Esophagus squamous epithelium (tissue), 5 donors: ENCODE measurements at regions not wholly inside any gene's neighbourhood (a gene's known extent, or its start where the extent isn't known, plus 50 kb on each side); places are given as distances from the start of the nearest gene placed in this dataset.

Experiments
- DNase-seq: peaks from one replicate; lab custom pipeline; 2025; lab: John Stamatoyannopoulos, UW
- H3K27ac ChIP-seq, 4 donors: fragments of 200-600 bp; sonication (generic); one replicate each; pipeline ENCODE4 v1.5.1; 2016 to 2019; ENCODE audit warnings: mild to moderate bottlenecking in 1 of 4
- H3K27me3 ChIP-seq, 4 donors: fragments of 200-600 bp; sonication (generic); 1 replicate in 3 of 4; 2 replicates in 1 of 4; pipeline versions ENCODE4 v1.5.1 to v1.6.0; 2017 to 2021; ENCODE audit warnings: antibody characterized with exemption in 1 of 4
- H3K36me3 ChIP-seq, 3 donors: fragments of 200-600 bp; sonication (generic); one replicate each; pipeline ENCODE4 v1.5.1; 2016 to 2019
- H3K4me1 ChIP-seq, 3 donors: fragments of 200-600 bp; sonication (generic); one replicate each; pipeline ENCODE4 v1.5.1; 2017 to 2019
- H3K4me3 ChIP-seq, 4 donors: fragments of 200-600 bp; sonication (generic); 1 replicate in 3 of 4; 2 replicates in 1 of 4; pipeline ENCODE4 v1.5.1; 2016 to 2019; ENCODE audit warnings: mild to moderate bottlenecking in 2 of 4, moderate library complexity in 1 of 4
- H3K9me3 ChIP-seq, 3 donors: fragments of 200-600 bp; sonication (generic); one replicate each; pipeline ENCODE4 v1.5.1; 2016 to 2019
- CTCF ChIP-seq, 6 experiments: fragments of 450-650 bp in 4 of 6; fragments of 200-600 bp in 2 of 6; sonication (generic) in 2 of 6; IDR thresholded peaks; one replicate each; pipeline ENCODE4 v1.5.1; 2016 to 2019; ENCODE audit warnings: antibody characterized with exemption in 6 of 6, mild to moderate bottlenecking in 4 of 6, moderate library complexity in 4 of 6
- POLR2A ChIP-seq, 4 donors: fragments of 450-650 bp; IDR thresholded peaks; one replicate each; pipeline ENCODE4 v1.6.1; 2017; ENCODE audit warnings: antibody characterized with exemption in 4 of 4, mild to moderate bottlenecking in 4 of 4, moderate library complexity in 3 of 4
- WGBS, 2 donors: methylation state at CpG; one replicate each; pipeline ENCODE4 v1.1.5; 2018; 5-methylcytosine and 5-hydroxymethylcytosine counted together
- intact Hi-C: fragments of 100-400 bp; cut with DNase I; formaldehyde crosslinking; loops from one replicate; pipeline ENCODE4 v1.15.0; 2022
- donor health status: DM: yes; HTN: yes; CAD: no.

DNA sequence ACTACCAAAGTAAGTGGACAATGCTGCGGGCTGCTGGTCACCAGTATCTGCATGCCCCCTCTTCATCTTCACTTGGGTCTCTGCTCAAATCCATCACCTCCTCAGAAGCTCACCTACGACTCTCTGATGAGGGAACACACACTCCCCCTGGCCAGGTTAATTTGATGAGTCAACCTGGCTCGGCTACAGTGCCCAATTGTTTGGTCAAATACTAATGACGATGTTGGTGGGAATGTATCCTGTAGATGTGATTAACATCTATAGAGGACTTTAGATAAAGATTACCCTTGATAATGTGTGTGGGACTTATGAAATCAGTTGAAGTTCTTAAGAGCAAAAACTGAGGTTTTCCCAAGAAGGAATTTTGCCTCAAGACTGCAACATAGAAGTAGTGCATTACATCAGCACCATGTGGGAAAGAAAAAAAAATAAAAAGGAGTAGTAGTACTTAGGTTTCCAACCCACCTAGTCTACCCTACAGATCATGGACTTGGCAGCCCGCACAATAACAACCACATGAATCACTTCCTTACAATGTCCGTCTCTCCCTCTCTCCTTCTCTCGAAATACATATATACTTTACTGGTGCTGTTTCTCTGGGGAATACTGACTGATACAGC is 467.3 kb downstream of the DNAH5 start:
- no peak for DNase-seq
- no peak overlapping the region for H3K27ac ChIP-seq
- H3K9me3 ChIP-seq = no peaks in the 10 kb centered on the region
- H3K36me3 ChIP-seq = no peaks in the 10 kb centered on the region
- H3K4me1 ChIP-seq = no peaks in the 10 kb centered on the region
- 50 to 55% methylated on average over 6 to 7 of the region's 7 CpGs for WGBS, 2 donors
- no peaks in the 10 kb centered on the region for H3K27me3 ChIP-seq
- no peak for TF ChIP-seq POLR2A (IDR thresholded peaks at IDR 0.05)
- TF ChIP-seq CTCF (IDR thresholded peaks at IDR 0.05) = no peak
- no peak overlapping the region for H3K4me3 ChIP-seq
- intact Hi-C loops = no loop called here

DNA sequence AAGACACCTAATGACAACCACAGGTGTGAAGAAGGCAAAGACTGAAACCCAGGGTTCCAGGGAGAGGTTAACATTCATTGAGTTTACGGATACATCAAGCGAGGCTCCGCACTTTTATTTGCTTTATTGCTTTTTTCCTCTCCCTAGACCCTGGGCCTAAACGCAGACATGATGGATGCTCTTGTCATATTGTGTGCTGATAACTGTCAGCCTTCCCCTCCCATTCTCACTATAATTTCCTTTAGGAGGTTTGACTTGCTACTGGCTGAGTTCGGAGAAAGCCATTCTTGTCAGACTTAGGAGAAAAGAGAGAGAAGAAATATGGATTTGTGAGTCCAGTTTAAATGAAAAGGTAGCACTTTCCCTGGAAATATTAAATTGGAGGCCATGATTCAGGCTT is 471.6 kb downstream of the DNAH5 start:
- no peaks in the 10 kb centered on the region for H3K4me1 ChIP-seq
- no peaks in the 10 kb centered on the region for H3K9me3 ChIP-seq
- no peaks in the 10 kb centered on the region for H3K27me3 ChIP-seq
- no peak overlapping the region for H3K27ac ChIP-seq
- WGBS, 2 donors = 54 to 75% methylated on average over 5 of the region's 5 CpGs
- no peak for DNase-seq
- intact Hi-C loops = no loop called here
- H3K36me3 ChIP-seq = no peaks in the 10 kb centered on the region
- TF ChIP-seq POLR2A (IDR thresholded peaks at IDR 0.05) (no peak), CTCF (IDR thresholded peaks at IDR 0.05) (no peak)
- H3K4me3 ChIP-seq = no peak overlapping the region

DNA sequence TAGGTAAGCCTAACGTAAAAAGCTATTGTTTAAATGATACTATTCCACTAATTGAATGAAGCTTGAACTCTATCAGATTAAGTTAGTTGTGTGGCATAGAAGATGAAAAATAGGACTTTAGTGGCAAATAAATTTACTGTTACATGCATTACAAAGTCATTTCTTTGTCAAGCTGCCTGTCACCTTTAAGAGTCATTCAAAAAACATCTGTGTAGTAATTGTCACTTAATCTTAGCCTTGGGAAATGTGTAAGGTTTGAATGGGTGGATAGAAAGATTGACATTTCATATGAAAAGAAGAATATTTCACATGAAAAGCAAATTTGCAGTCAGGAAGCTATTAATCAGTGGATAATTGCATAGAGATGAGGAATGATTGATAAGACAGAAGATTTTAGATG is 473.5 kb downstream of the DNAH5 start:
- Histone ChIP-seq H3K27ac (no peak overlapping the region), H3K9me3 (no peaks in the 10 kb centered on the region), H3K27me3 (no peaks in the 10 kb centered on the region), H3K4me3 (no peak overlapping the region), H3K4me1 (no peaks in the 10 kb centered on the region), H3K36me3 (no peaks in the 10 kb centered on the region)
- TF ChIP-seq CTCF (IDR thresholded peaks at IDR 0.05) (no peak), POLR2A (IDR thresholded peaks at IDR 0.05) (no peak)
- WGBS, 2 donors = 36 to 39% methylated on average over 1 of the region's 1 CpG
- intact Hi-C loops = no loop called here
- no peak for DNase-seq

DNA sequence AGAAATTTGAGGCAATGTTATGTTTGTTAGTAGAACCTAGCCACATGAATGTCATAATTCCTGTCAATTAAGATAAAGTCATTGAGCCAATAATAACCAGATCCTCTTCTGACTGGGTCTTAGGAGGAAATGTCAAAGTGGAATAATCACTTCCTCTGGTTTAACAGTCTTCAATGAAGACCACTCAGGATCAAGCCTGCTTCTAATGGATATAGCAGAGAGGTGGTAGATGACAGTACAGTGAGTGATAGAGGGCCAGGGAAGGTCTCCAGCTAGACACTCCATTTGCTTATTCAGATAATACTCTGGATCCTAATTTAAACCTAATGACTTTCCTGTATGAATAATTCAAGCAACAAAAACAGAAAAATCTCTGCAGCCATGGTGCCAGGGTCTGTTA is 474.2 kb downstream of the DNAH5 start:
- TF ChIP-seq CTCF (IDR thresholded peaks at IDR 0.05) = no peak
- no peak for TF ChIP-seq POLR2A (IDR thresholded peaks at IDR 0.05)
- no peak for DNase-seq
- intact Hi-C loops = no loop called here
- no peaks in the 10 kb centered on the region for H3K4me1 ChIP-seq
- H3K27me3 ChIP-seq = no peaks in the 10 kb centered on the region
- H3K27ac ChIP-seq = no peak overlapping the region
- H3K36me3 ChIP-seq = no peaks in the 10 kb centered on the region
- H3K9me3 ChIP-seq = no peaks in the 10 kb centered on the region
- no peak overlapping the region for H3K4me3 ChIP-seq

DNA sequence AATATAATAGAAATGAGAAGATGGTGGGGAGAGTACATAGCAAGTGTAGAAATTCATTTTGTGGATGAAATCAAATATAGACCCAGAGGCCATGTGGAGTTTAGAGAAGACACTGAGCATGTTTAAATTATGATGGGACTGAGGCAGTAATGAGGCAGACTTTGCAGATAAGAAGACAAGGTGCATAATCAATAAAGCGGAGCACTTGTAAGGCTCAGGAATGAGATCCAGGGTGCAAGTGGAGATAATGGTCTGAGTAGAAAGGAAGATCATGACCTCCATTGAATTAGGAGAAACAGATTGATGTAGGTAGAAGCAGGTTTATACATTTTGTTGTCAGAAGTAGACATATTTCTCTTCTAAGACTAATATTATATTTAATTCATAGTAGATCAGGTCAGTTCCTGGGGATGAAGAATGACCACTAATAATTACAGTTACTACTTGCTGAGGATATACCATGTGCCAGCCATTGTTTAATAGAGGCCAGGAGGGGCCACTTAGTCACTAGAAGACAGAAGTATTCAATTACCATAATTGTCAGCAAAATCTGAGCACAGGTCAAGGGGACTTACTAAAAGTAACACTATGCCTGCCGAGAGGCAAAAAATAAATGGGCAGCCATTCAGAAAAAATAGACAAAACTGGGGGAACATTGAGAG is 479.8 kb downstream of the DNAH5 start:
- Histone ChIP-seq H3K36me3 (no peaks in the 10 kb centered on the region), H3K27me3 (no peaks in the 10 kb centered on the region), H3K4me1 (no peaks in the 10 kb centered on the region), H3K4me3 (no peak overlapping the region), H3K9me3 (no peaks in the 10 kb centered on the region), H3K27ac (no peak overlapping the region)
- WGBS, 2 donors = 75 to 82% methylated on average over 2 of the region's 2 CpGs
- DNase-seq = no peak
- TF ChIP-seq CTCF (IDR thresholded peaks at IDR 0.05) (no peak), POLR2A (IDR thresholded peaks at IDR 0.05) (no peak)
- intact Hi-C loops = no loop called here
